GM12872 (cell line): ENCODE measurements at regions not wholly inside any gene's neighbourhood (a gene's known extent, or its start where the extent isn't known, plus 50 kb on each side); places are given as distances from the start of the nearest gene placed in this dataset.

Experiments
- CTCF ChIP-seq: IDR thresholded peaks from 3 replicates; pipeline ENCODE4 v1.5.1; 2011; ENCODE audit warnings: low read depth, mild to moderate bottlenecking, low read length, moderate library complexity; ENCODE audit not compliant: insufficient read depth

GRCh38 chr13:103883164-103883563, 816.9 kb upstream of the SLC10A2 start:
- 0 out of 3 replicates have a peak, but pooled peaks have one; percentile 3 for TF ChIP-seq CTCF

- no peak for TF ChIP-seq CTCF
Observed at GRCh38 chr13:103878891-103879605, 812.8 kb upstream of the SLC10A2 start.

- no peak for TF ChIP-seq CTCF
Observed at GRCh38 chr13:103876571-103876970, 810.4 kb upstream of the SLC10A2 start.

GRCh38 chr13:103873725-103874124, 807.5 kb upstream of the SLC10A2 start:
- TF ChIP-seq CTCF, result no peak

- TF ChIP-seq CTCF, result no peak
Observed at GRCh38 chr13:103866048-103866447, 799.8 kb upstream of the SLC10A2 start.

GRCh38 chr13:103862525-103862924, 796.3 kb upstream of the SLC10A2 start:
- TF ChIP-seq CTCF, result no peak

- no peak for TF ChIP-seq CTCF
Observed at GRCh38 chr13:103859952-103860351, 793.7 kb upstream of the SLC10A2 start.
